GM12892 (cell line): ENCODE measurements at regions not wholly inside any gene's neighbourhood (a gene's known extent, or its start where the extent isn't known, plus 50 kb on each side); places are given as distances from the start of the nearest gene placed in this dataset.

ENCODE experiments used
- POLR2A ChIP-seq: IDR thresholded peaks from 2 replicates; pipeline ENCODE4 v1.6.1; 2011; ENCODE audit warnings: low read depth, low read length, control low read depth
- POLR2AphosphoS5 ChIP-seq: IDR thresholded peaks from 2 replicates; pipeline ENCODE4 v1.6.1; 2011; ENCODE audit warnings: low read depth, low read length, control low read depth

- no peak for TF ChIP-seq POLR2A
- no peak for TF ChIP-seq POLR2AphosphoS5
Measured at GRCh38 chr13:78323848-78324247, 279.5 kb downstream of the POU4F1 start.
